ENCODE measurements at regions not wholly inside any gene's neighbourhood (a gene's known extent, or its start where the extent isn't known, plus 50 kb on each side); places are given as distances from the start of the nearest gene placed in this dataset.

DNA sequence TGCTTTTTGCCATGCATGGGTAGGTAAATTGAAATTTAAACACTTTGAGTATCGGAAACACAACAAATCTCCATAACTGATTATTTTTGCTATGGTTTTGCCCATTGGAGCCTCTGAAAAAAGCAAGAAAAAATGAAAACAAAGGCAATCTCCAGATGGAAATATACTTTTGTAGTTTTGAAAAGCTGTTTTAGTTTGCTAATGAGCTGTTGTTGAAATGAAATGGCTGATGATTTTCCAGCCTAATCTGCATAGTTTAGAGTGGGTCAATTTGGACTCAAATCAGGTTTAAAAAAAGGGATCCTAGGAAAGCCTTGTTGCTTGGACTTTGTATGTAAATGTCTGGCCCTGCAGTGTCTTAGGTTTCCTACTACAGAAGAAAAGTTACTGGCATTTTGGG, 285.8 kb downstream of the CAAP1 start:
- TF ChIP-seq CTCF (IDR thresholded peaks at IDR 0.05; ENCODE audit: low read depth, low read length) (no peak), POLR2A (IDR thresholded peaks at IDR 0.05; ENCODE audit: extremely low read depth, insufficient read length) (no peak)
